GM23338 (cell line): ENCODE measurements at regions not wholly inside any gene's neighbourhood (a gene's known extent, or its start where the extent isn't known, plus 50 kb on each side); places are given as distances from the start of the nearest gene placed in this dataset.
A peak's percentile ranks its signal among the peaks of the same experiment; 100 is the strongest.

ENCODE experiments used
- ATAC-seq: fragments of 200-7000 bp; cut with Tn5 transposase; 3 replicates; pipeline ENCODE4 v1.9.1; 2020
- DNase-seq: peaks from one replicate; pipeline ENCODE4 v3.0.0-alpha.2; 2015; ENCODE audit warnings: low spot score
- H2AFZ ChIP-seq: fragments of 200-600 bp; sonication (generic); 2 replicates; pipeline ENCODE4 v1.8.0; 2016; ENCODE audit warnings: antibody characterized with exemption, mild to moderate bottlenecking, moderate library complexity
- H3F3A ChIP-seq: fragments of 200-600 bp; sonication (generic); replicated peaks from 2 replicates; pipeline ENCODE4 v1.8.0; 2017; ENCODE audit warnings: antibody characterized with exemption, mixed run types, low read depth
- H3K27ac ChIP-seq: fragments of 200-600 bp; sonication (generic); 2 replicates; pipeline ENCODE4 v1.6.1; 2016; ENCODE audit warnings: low read depth
- H3K27me3 ChIP-seq: fragments of 200-600 bp; sonication (generic); 2 replicates; pipeline ENCODE4 v1.8.0; 2016; ENCODE audit warnings: mild to moderate bottlenecking, mixed run types, moderate library complexity; ENCODE audit not compliant: insufficient read depth
- H3K36me3 ChIP-seq: fragments of 200-600 bp; sonication (generic); 2 replicates; pipeline ENCODE4 v1.8.0; 2016; ENCODE audit warnings: mild to moderate bottlenecking; ENCODE audit not compliant: insufficient read depth
- H3K4me1 ChIP-seq: fragments of 200-600 bp; sonication (generic); 2 replicates; pipeline ENCODE4 v1.8.0; 2016; ENCODE audit warnings: mild to moderate bottlenecking, moderate library complexity; ENCODE audit not compliant: insufficient read depth
- H3K4me2 ChIP-seq: fragments of 200-600 bp; sonication (generic); 2 replicates; pipeline ENCODE4 v1.7.1; 2017; ENCODE audit warnings: mixed run types
- H3K4me3 ChIP-seq: fragments of 200-600 bp; sonication (generic); 2 replicates; pipeline ENCODE4 v1.6.1; 2016; ENCODE audit warnings: mixed run types
- H3K79me2 ChIP-seq: fragments of 200-600 bp; sonication (generic); replicated peaks from 2 replicates; pipeline ENCODE4 v1.8.0; 2017; ENCODE audit warnings: mild to moderate bottlenecking; ENCODE audit not compliant: insufficient read depth
- H3K9me2 ChIP-seq: fragments of 200-600 bp; sonication (generic); 2 replicates; pipeline ENCODE4 v1.8.0; 2017; ENCODE audit not compliant: insufficient read depth
- H4K20me1 ChIP-seq: fragments of 200-600 bp; sonication (generic); replicated peaks from 2 replicates; pipeline ENCODE4 v1.8.0; 2017; ENCODE audit warnings: mild to moderate bottlenecking; ENCODE audit not compliant: insufficient read depth
- H3K27ac Mint-ChIP-seq: 2 replicates; pipeline ENCODE4 v1.8.0; 2020; ENCODE audit warnings: inconsistent platforms, mild to moderate bottlenecking, moderate library complexity, mixed read lengths
- H3K27me3 Mint-ChIP-seq: 3 replicates; pipeline ENCODE4 v1.8.0; 2022; ENCODE audit warnings: low read depth, mild to moderate bottlenecking, moderate library complexity, mixed read lengths, inconsistent platforms; ENCODE audit not compliant: insufficient read depth, poor library complexity
- H3K36me3 Mint-ChIP-seq: 3 replicates; pipeline ENCODE4 v1.8.0; 2021; ENCODE audit warnings: low read depth, mild to moderate bottlenecking, inconsistent platforms, moderate library complexity, mixed read lengths
- H3K4me1 Mint-ChIP-seq: 3 replicates; pipeline ENCODE4 v1.8.0; 2020; ENCODE audit warnings: mild to moderate bottlenecking, inconsistent platforms, mixed read lengths
- H3K4me3 Mint-ChIP-seq: 3 replicates; pipeline ENCODE4 v1.8.0; 2021; ENCODE audit warnings: moderate library complexity, mild to moderate bottlenecking, inconsistent platforms, mixed read lengths
- H3K9me3 Mint-ChIP-seq: 3 replicates; pipeline ENCODE4 v1.8.0; 2020; ENCODE audit warnings: moderate library complexity, mild to moderate bottlenecking, inconsistent platforms, mixed read lengths
- CREB1 ChIP-seq: fragments of 250-450 bp; sonication (Bioruptor Pico); IDR thresholded peaks from 2 replicates; pipeline ENCODE4 v1.5.0; 2020; ENCODE audit warnings: low read depth, mild to moderate bottlenecking, moderate library complexity
- EZH2 ChIP-seq: fragments of 200-600 bp; sonication (generic); IDR thresholded peaks from one replicate; pipeline ENCODE4 v1.8.0; 2017; ENCODE audit warnings: antibody characterized with exemption, mild to moderate bottlenecking, low read depth; ENCODE audit not compliant: unreplicated experiment
- EZH2phosphoT487 ChIP-seq: fragments of 200-600 bp; sonication (generic); IDR thresholded peaks from one replicate; pipeline ENCODE4 v1.8.1; 2018; ENCODE audit warnings: antibody characterized with exemption; ENCODE audit not compliant: unreplicated experiment
- JUNB ChIP-seq: IDR thresholded peaks from one replicate; pipeline ENCODE4 v1.6.1; 2016; ENCODE audit warnings: antibody characterized with exemption; ENCODE audit not compliant: unreplicated experiment
- NANOG ChIP-seq: IDR thresholded peaks from 2 replicates; pipeline ENCODE4 v1.6.1; 2016; ENCODE audit warnings: antibody characterized with exemption, borderline replicate concordance
- POLR2AphosphoS5 ChIP-seq: IDR thresholded peaks from 2 replicates; pipeline ENCODE4 v1.6.1; 2016; ENCODE audit warnings: antibody characterized with exemption, low read depth
- ZNF114 ChIP-seq: fragments of 250-450 bp; sonication (Bioruptor Pico); IDR thresholded peaks from 2 replicates; pipeline ENCODE4 v1.5.0; 2020; ENCODE audit warnings: mild to moderate bottlenecking, moderate library complexity
- TF ChIP-seq, protein P1 (sequence below): IDR thresholded peaks from 2 replicates; pipeline ENCODE4 v1.6.1; 2016; ENCODE audit warnings: antibody characterized with exemption
- TF ChIP-seq, protein P2 (sequence below), 2 experiments: fragments of 200-600 bp in 1 of 2; sonication (generic) in 1 of 2; conservative IDR thresholded peaks; 2 replicates each; pipeline versions ENCODE4 v1.5.1 to v1.6.1; 2016 to 2017; ENCODE audit warnings: antibody characterized with exemption in 2 of 2, low read depth in 2 of 2, mild to moderate bottlenecking in 2 of 2, moderate library complexity in 1 of 2

DNA sequence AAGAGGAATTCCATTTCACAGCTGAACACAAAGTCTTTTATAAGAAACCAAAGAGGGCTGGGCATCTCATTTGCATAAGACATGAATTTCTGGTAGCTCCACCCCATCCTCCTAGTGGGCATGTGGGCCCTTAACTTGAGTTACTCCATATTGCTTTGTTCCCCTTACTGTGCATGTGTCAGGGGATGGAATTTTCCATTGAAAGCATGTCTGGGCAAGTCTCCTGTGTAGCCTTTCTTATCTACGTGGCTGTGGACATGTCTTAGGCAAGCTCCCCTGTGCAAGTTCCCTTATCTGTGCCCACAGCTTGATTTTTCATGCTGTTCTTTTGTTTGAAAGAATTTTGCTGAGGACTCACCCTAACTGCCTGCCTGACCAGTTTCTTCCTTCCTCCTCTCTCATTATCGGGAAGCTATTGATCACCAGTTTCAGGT, 123.5 kb upstream of the JADE1 start:
- Mint-ChIP-seq H3K4me3 (no peak overlapping the region), H3K27ac (peak overlapping the region; percentile 79), H3K27me3 (peaks cover 4% of the 10 kb centered on the region), H3K36me3 (peaks cover 27% of the 10 kb centered on the region), H3K4me1 (peaks cover 57% of the 10 kb centered on the region), H3K9me3 (peaks cover 28% of the 10 kb centered on the region)
- DNase-seq (no peak), ATAC-seq (no peak)
- no peaks in the 10 kb centered on the region for H3K27me3 ChIP-seq
- H3K27ac ChIP-seq: peak overlapping the region; percentile 94
- H4K20me1 ChIP-seq: no peaks in the 10 kb centered on the region
- TF ChIP-seq, protein P1, sequence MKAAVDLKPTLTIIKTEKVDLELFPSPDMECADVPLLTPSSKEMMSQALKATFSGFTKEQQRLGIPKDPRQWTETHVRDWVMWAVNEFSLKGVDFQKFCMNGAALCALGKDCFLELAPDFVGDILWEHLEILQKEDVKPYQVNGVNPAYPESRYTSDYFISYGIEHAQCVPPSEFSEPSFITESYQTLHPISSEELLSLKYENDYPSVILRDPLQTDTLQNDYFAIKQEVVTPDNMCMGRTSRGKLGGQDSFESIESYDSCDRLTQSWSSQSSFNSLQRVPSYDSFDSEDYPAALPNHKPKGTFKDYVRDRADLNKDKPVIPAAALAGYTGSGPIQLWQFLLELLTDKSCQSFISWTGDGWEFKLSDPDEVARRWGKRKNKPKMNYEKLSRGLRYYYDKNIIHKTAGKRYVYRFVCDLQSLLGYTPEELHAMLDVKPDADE: no peak
- TF ChIP-seq JUNB: no peak
- no peak overlapping the region for H2AFZ ChIP-seq
- H3K79me2 ChIP-seq: no peaks in the 10 kb centered on the region
- H3F3A ChIP-seq: 0 out of 2 replicates have a peak, but pooled peaks cover 3% of the 10 kb centered on the region
- H3K36me3 ChIP-seq: no peaks in the 10 kb centered on the region
- H3K4me2 ChIP-seq: no peak overlapping the region
- peaks cover 39% of the 10 kb centered on the region for H3K4me1 ChIP-seq
- H3K9me2 ChIP-seq: peaks cover 4% of the 10 kb centered on the region; the same call in 1 of the 2 replicates
- H3K4me3 ChIP-seq: no peak overlapping the region

DNA sequence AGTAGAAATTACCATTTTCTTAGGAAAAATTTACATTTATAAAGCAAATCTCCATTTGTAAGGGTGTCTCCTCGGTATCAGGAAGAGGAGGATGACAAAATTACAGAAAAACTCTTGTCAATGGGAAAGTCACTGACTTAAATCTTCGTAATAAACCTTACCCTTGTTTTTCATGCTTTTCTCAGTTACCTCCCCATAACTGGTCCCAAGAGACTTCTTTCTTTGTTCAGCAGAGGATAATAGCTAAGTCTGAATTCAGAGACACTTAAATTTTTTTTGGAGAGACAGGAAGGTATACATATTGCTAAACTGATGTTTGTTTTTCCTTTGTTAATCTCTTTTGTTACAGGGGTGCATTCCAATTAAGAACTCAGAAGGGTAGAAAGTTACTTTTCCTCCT, 125.5 kb upstream of the JADE1 start:
- 0 out of 2 replicates have a peak, but pooled peaks cover 3% of the 10 kb centered on the region for H3F3A ChIP-seq
- peak; percentile 16; the same call in 2 of the 3 replicates for ATAC-seq
- H3K4me1 ChIP-seq: peaks cover 27% of the 10 kb centered on the region
- H3K9me2 ChIP-seq: peaks cover 4% of the 10 kb centered on the region; the same call in 1 of the 2 replicates
- no peaks in the 10 kb centered on the region for H3K27me3 ChIP-seq
- no peaks in the 10 kb centered on the region for H3K79me2 ChIP-seq
- H3K4me1 Mint-ChIP-seq: peaks cover 44% of the 10 kb centered on the region
- DNase-seq: peak; percentile 42
- no peak for TF ChIP-seq POLR2AphosphoS5
- TF ChIP-seq CREB1 (CRISPR knock-in tag): no peak
- TF ChIP-seq NANOG: 0 out of 2 replicates have a peak, but pooled peaks have one; percentile 9
- no peak for TF ChIP-seq JUNB
- TF ChIP-seq EZH2: no peak
- H3K27ac ChIP-seq: peak overlapping the region; percentile 94
- peak overlapping the region; percentile 4 for H3K4me3 ChIP-seq
- peaks cover 4% of the 10 kb centered on the region for H3K27me3 Mint-ChIP-seq
- H4K20me1 ChIP-seq: no peaks in the 10 kb centered on the region
- peak overlapping the region; percentile 95 for H3K27ac Mint-ChIP-seq
- peak overlapping the region; percentile 53 for H3K4me2 ChIP-seq
- H2AFZ ChIP-seq: no peak overlapping the region
- H3K36me3 ChIP-seq: no peaks in the 10 kb centered on the region
- H3K9me3 Mint-ChIP-seq: peaks cover 25% of the 10 kb centered on the region
- peak overlapping the region; percentile 55; the same call in 1 of the 3 replicates for H3K4me3 Mint-ChIP-seq
- peaks cover 26% of the 10 kb centered on the region for H3K36me3 Mint-ChIP-seq

DNA sequence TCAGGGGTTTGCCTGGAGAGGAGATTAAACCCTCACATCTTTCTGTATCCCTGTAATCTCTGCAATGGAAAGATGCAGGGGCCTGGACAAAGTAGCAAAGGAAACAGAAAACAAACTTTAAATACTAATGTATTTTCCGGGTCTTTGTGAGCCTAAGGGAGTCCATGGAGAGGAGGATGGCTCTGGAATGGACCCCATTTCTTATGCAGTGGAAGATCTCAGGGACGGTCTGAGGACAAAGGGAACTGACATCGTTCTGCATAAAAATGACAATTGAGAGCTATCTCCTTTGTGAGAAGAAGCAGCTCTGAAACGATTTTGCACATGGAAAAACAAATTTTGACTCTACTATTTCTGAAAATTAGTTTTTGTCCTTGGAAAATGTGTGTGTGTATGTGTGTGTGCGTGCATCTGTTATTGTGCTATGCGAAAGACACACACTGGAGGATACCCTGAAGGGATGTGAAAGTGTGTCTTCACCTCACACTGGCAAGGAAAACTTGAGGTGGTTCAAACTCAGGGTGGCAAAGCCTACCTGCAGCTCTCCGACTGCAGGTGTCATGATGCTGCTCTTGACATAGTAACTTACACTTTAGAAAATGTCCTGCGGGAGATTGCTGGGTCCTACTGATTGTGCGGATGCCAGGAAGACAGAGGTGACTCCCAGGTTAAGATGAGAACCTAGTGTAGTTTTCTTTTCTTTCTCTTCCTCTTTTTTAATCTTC, 126.4 kb upstream of the JADE1 start:
- DNase-seq: peak; percentile 68
- Histone ChIP-seq H4K20me1 (no peaks in the 10 kb centered on the region), H3K27ac (peak overlapping the region; percentile 94), H3K79me2 (no peaks in the 10 kb centered on the region), H3K27me3 (no peaks in the 10 kb centered on the region), H3K36me3 (no peaks in the 10 kb centered on the region), H3F3A (0 out of 2 replicates have a peak, but pooled peaks cover 7% of the 10 kb centered on the region), H3K4me1 (peaks cover 21% of the 10 kb centered on the region), H2AFZ (no peak overlapping the region), H3K4me3 (peak overlapping the region; percentile 4), H3K4me2 (peak overlapping the region; percentile 53), H3K9me2 (peaks cover 4% of the 10 kb centered on the region; the same call in 1 of the 2 replicates)
- H3K4me1 Mint-ChIP-seq: peaks cover 44% of the 10 kb centered on the region
- H3K36me3 Mint-ChIP-seq: peaks cover 26% of the 10 kb centered on the region
- peak; percentile 87 for ATAC-seq
- H3K9me3 Mint-ChIP-seq: peaks cover 26% of the 10 kb centered on the region
- H3K27me3 Mint-ChIP-seq: peaks cover 7% of the 10 kb centered on the region
- peak overlapping the region; percentile 55 for H3K4me3 Mint-ChIP-seq
- H3K27ac Mint-ChIP-seq: peak overlapping the region; percentile 95
- TF ChIP-seq EZH2 (no peak), CREB1 (CRISPR knock-in tag) (peak; percentile 15; the same call in 1 of the 2 replicates), ZNF114 (peak; percentile 68; the same call in 1 of the 2 replicates), NANOG (peak; percentile 99), EZH2phosphoT487 (no peak)
- TF ChIP-seq, protein P1: peak; percentile 64
- TF ChIP-seq, protein P2, sequence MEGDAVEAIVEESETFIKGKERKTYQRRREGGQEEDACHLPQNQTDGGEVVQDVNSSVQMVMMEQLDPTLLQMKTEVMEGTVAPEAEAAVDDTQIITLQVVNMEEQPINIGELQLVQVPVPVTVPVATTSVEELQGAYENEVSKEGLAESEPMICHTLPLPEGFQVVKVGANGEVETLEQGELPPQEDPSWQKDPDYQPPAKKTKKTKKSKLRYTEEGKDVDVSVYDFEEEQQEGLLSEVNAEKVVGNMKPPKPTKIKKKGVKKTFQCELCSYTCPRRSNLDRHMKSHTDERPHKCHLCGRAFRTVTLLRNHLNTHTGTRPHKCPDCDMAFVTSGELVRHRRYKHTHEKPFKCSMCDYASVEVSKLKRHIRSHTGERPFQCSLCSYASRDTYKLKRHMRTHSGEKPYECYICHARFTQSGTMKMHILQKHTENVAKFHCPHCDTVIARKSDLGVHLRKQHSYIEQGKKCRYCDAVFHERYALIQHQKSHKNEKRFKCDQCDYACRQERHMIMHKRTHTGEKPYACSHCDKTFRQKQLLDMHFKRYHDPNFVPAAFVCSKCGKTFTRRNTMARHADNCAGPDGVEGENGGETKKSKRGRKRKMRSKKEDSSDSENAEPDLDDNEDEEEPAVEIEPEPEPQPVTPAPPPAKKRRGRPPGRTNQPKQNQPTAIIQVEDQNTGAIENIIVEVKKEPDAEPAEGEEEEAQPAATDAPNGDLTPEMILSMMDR (conservative IDR thresholded peaks at IDR 0.05; ENCODE audit: low read depth in 2 of 2): no peak
